GM23248 (cell line): ENCODE measurements at regions not wholly inside any gene's neighbourhood (a gene's known extent, or its start where the extent isn't known, plus 50 kb on each side); places are given as distances from the start of the nearest gene placed in this dataset.

ENCODE experiments used
- DNase-seq: peaks from one replicate; pipeline ENCODE4 v3.0.0-alpha.2; 2015
- H2AFZ ChIP-seq: fragments of 200-600 bp; sonication (generic); 2 replicates; pipeline ENCODE4 v1.6.1; 2016; ENCODE audit warnings: antibody characterized with exemption
- H3F3A ChIP-seq: fragments of 200-600 bp; sonication (generic); 2 replicates; pipeline ENCODE4 v1.6.1; 2016; ENCODE audit warnings: mild to moderate bottlenecking, antibody characterized with exemption, mixed run types; ENCODE audit not compliant: insufficient read depth
- H3K27ac ChIP-seq: fragments of 200-600 bp; sonication (generic); 2 replicates; pipeline ENCODE4 v1.5.1; 2016; ENCODE audit warnings: mild to moderate bottlenecking
- H3K27me3 ChIP-seq: fragments of 200-600 bp; sonication (generic); replicated peaks from 2 replicates; pipeline ENCODE4 v1.6.1; 2016; ENCODE audit warnings: mild to moderate bottlenecking; ENCODE audit not compliant: insufficient read depth
- H3K36me3 ChIP-seq: fragments of 200-600 bp; sonication (generic); 2 replicates; pipeline ENCODE4 v1.6.1; 2016; ENCODE audit warnings: low read depth, mild to moderate bottlenecking
- H3K4me1 ChIP-seq: fragments of 200-600 bp; sonication (generic); 2 replicates; pipeline ENCODE4 v1.6.1; 2016; ENCODE audit warnings: mild to moderate bottlenecking; ENCODE audit not compliant: insufficient read depth
- H3K4me2 ChIP-seq: fragments of 200-600 bp; sonication (generic); one replicate; pipeline ENCODE4 v1.6.1; 2016; ENCODE audit warnings: mild to moderate bottlenecking; ENCODE audit not compliant: unreplicated experiment
- H3K4me3 ChIP-seq: fragments of 200-600 bp; sonication (generic); 2 replicates; pipeline ENCODE4 v1.5.1; 2016; ENCODE audit warnings: mild to moderate bottlenecking
- H3K79me2 ChIP-seq: fragments of 200-600 bp; sonication (generic); 2 replicates; pipeline ENCODE4 v1.6.1; 2016; ENCODE audit warnings: mild to moderate bottlenecking; ENCODE audit not compliant: insufficient read depth
- H3K9ac ChIP-seq: fragments of 200-600 bp; sonication (generic); 2 replicates; pipeline ENCODE4 v1.6.1; 2016; ENCODE audit warnings: mild to moderate bottlenecking
- H3K9me2 ChIP-seq: fragments of 200-600 bp; sonication (generic); 2 replicates; pipeline ENCODE4 v1.6.1; 2016; ENCODE audit warnings: mixed run types, mild to moderate bottlenecking, moderate library complexity; ENCODE audit not compliant: insufficient read depth
- H3K9me3 ChIP-seq: fragments of 200-600 bp; sonication (generic); one replicate; pipeline ENCODE4 v1.6.1; 2017; ENCODE audit warnings: low read depth
- H4K20me1 ChIP-seq: fragments of 200-600 bp; sonication (generic); 2 replicates; pipeline ENCODE4 v1.6.0; 2016; ENCODE audit not compliant: insufficient read depth
- EZH2 ChIP-seq: fragments of 200-600 bp; sonication (generic); IDR thresholded peaks from 2 replicates; pipeline ENCODE4 v1.6.1; 2018; ENCODE audit warnings: antibody characterized with exemption, mild to moderate bottlenecking; ENCODE audit not compliant: insufficient read depth, poor library complexity, severe bottlenecking
- EZH2phosphoT487 ChIP-seq: fragments of 200-600 bp; sonication (generic); IDR thresholded peaks from 2 replicates; pipeline ENCODE4 v1.6.1; 2018; ENCODE audit warnings: antibody characterized with exemption, moderate library complexity, mild to moderate bottlenecking, low read depth; ENCODE audit not compliant: insufficient read depth
- WGBS, 2 experiments: methylation state at CpG; one replicate each; pipeline ENCODE4 v1.1.6; 2015 to 2017; ENCODE audit warnings: low lambda C conversion rate in 2 of 2, low coverage in 1 of 2; ENCODE audit errors: missing lambda C conversion rate in 2 of 2; 5-methylcytosine and 5-hydroxymethylcytosine counted together
- in situ Hi-C: fragments of 300-500 bp; cut with MboI; formaldehyde crosslinking; loops from 2 replicates; pipeline ENCODE4 v1.15.0; 2020

DNA sequence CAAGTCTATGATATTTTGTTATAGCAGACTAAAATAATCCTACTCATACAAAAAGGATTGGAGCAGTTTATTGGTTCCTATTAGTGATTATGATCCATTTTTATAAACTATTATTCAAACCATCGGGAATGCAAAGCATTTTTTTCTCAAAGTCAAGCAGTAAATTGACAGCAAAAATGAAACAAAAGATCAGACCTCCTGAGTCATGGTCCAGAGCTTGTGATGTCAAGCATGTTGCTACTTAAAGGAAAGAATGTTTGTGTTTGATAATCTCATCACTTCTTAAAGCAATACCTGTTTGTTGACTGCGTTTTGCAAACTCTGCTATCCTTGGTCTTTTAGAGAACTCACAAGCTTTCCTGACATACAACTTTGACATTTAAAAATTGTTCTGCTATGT is 204.4 kb downstream of the SAMD5 start:
- Histone ChIP-seq H3K9ac (no peak overlapping the region), H3F3A (no peaks in the 10 kb centered on the region), H3K36me3 (no peaks in the 10 kb centered on the region), H3K27ac (no peak overlapping the region), H4K20me1 (no peaks in the 10 kb centered on the region), H3K79me2 (no peaks in the 10 kb centered on the region), H3K9me3 (no peaks in the 10 kb centered on the region), H3K27me3 (no peaks in the 10 kb centered on the region), H3K4me1 (no peaks in the 10 kb centered on the region), H2AFZ (no peak overlapping the region), H3K4me3 (no peak overlapping the region), H3K9me2 (no peaks in the 10 kb centered on the region), H3K4me2 (no peak overlapping the region)
- TF ChIP-seq EZH2 (no peak), EZH2phosphoT487 (no peak)
- in situ Hi-C loops, result no loop called here
- WGBS, 2 experiments, result 33% methylated on average over 2 of the region's 2 CpGs
- DNase-seq, result no peak

DNA sequence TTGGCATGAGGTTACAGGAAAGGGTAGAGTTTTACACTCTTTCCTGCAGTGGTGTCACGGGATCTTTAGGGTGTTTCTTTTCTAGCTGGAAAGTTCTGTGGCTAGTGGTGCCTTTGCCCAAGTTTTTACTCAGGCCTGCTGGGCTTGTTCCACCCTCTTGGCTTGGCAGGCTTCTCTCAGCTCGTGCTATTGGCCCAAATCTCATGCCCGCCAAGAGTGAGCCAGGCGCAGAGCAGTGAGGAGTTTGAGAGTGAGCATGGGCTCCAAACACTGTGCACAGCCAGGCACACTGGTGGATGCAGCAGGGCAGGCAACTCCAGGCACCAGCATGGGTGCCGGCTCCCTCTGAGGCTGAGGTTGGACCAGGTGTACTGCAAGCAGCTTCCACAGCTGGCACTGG is 206.5 kb downstream of the SAMD5 start:
- Histone ChIP-seq H2AFZ (no peak overlapping the region), H3K79me2 (no peaks in the 10 kb centered on the region), H3F3A (no peaks in the 10 kb centered on the region), H3K9me3 (no peaks in the 10 kb centered on the region), H3K36me3 (no peaks in the 10 kb centered on the region), H3K4me3 (no peak overlapping the region), H3K9ac (no peak overlapping the region), H3K27me3 (no peaks in the 10 kb centered on the region), H4K20me1 (no peaks in the 10 kb centered on the region), H3K9me2 (no peaks in the 10 kb centered on the region), H3K4me1 (no peaks in the 10 kb centered on the region), H3K4me2 (no peak overlapping the region), H3K27ac (no peak overlapping the region)
- TF ChIP-seq EZH2phosphoT487 (no peak), EZH2 (no peak)
- in situ Hi-C loops, result no loop called here
- no peak for DNase-seq
- 8 to 13% methylated on average over 5 of the region's 5 CpGs for WGBS, 2 experiments

DNA sequence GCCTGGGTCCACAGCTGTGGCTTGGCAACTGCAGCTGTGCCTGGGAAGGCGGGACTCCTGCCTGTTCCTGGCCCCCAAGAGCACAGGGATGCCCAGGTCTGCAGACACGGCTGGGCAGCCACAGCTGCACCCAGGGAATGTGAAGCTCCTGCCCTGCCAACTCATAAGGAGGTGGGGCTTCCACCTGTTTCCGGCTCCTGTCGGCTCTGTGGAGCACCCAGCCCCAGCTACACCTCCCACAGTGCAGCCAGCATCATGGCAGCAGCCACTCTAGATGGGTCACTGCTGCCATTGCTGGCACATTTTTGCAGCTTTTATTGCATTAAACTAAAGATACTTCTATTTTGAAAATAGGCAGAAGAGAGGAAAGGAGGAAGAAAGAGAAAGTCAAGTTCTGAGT is 207.9 kb downstream of the SAMD5 start:
- WGBS, 2 experiments, result 15 to 22% methylated on average over 4 of the region's 4 CpGs
- Histone ChIP-seq H3K9me2 (no peaks in the 10 kb centered on the region), H3K9me3 (no peaks in the 10 kb centered on the region)

DNA sequence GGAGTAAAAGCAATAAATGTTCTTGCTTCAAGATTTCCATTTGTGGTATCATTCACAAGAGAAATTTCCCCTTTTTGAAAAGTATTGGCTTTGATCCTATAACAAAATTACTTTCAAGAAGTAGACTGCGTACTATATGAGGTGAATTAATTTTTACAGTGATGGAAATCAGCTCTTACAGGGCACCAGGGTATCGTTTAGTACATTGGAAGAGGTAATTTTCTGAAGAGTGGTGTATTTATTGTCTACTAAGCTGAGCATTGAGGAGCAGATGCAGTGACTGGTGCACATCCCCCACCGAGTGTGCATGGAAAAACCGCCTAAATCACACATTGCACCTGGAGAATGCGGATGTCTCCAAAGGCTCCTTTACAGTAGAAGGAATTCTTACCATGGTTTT is 209.5 kb downstream of the SAMD5 start:
- H3K9ac ChIP-seq, result no peak overlapping the region
- H3K4me3 ChIP-seq, result no peak overlapping the region
- H3K27ac ChIP-seq, result no peak overlapping the region
- no peak for DNase-seq
- H2AFZ ChIP-seq, result no peak overlapping the region
- no peaks in the 10 kb centered on the region for H3K4me1 ChIP-seq
- 14 to 18% methylated on average over 5 of the region's 5 CpGs for WGBS, 2 experiments
- no peaks in the 10 kb centered on the region for H3K79me2 ChIP-seq
- no peaks in the 10 kb centered on the region for H3F3A ChIP-seq
- in situ Hi-C loops, result no loop called here
- H3K9me2 ChIP-seq, result no peaks in the 10 kb centered on the region
- no peaks in the 10 kb centered on the region for H3K36me3 ChIP-seq
- no peak overlapping the region for H3K4me2 ChIP-seq
- H4K20me1 ChIP-seq, result no peaks in the 10 kb centered on the region
- H3K9me3 ChIP-seq, result no peaks in the 10 kb centered on the region
- TF ChIP-seq EZH2 (no peak), EZH2phosphoT487 (no peak)
- H3K27me3 ChIP-seq, result no peaks in the 10 kb centered on the region

More for the DNA sequence above, 207.9 kb downstream of the SAMD5 start:
- DNase-seq, result no peak
- H3K27me3 ChIP-seq, result no peaks in the 10 kb centered on the region
- no peaks in the 10 kb centered on the region for H4K20me1 ChIP-seq
- in situ Hi-C loops, result no loop called here
- H3K36me3 ChIP-seq, result no peaks in the 10 kb centered on the region
- TF ChIP-seq EZH2 (no peak), EZH2phosphoT487 (no peak)
- no peaks in the 10 kb centered on the region for H3K79me2 ChIP-seq
- no peaks in the 10 kb centered on the region for H3F3A ChIP-seq
- H3K4me2 ChIP-seq, result no peak overlapping the region
- no peak overlapping the region for H3K4me3 ChIP-seq
- no peak overlapping the region for H3K27ac ChIP-seq
- H3K4me1 ChIP-seq, result no peaks in the 10 kb centered on the region
- H2AFZ ChIP-seq, result no peak overlapping the region
- no peak overlapping the region for H3K9ac ChIP-seq

DNA sequence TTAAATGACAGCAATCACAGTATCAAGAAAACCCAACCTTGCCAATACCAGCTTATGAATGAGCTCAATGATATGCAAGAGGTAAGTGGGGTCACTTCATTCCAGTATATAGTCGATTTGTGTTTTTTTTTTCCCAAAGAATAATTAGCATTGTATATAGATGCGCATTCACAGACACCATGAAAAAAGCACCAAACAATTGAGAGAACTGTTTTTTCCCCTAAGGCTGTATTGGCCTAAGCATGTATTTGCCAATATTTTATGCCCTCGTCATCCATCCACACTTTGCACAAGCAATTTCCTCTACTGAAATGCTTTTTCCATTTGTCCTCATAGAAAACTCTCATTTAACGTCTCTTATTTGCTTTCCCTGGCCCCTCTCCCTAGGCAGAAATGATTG is 213.7 kb downstream of the SAMD5 start:
- H3K27ac ChIP-seq, result no peak overlapping the region
- H3F3A ChIP-seq, result no peaks in the 10 kb centered on the region
- no peaks in the 10 kb centered on the region for H3K4me1 ChIP-seq
- TF ChIP-seq EZH2, result no peak
- TF ChIP-seq EZH2phosphoT487, result no peak
- WGBS, 2 experiments, result 27 to 29% methylated on average over 4 of the region's 4 CpGs
- no peaks in the 10 kb centered on the region for H3K79me2 ChIP-seq
- no peaks in the 10 kb centered on the region for H3K9me3 ChIP-seq
- no peak overlapping the region for H3K4me3 ChIP-seq
- H3K4me2 ChIP-seq, result no peak overlapping the region
- no peaks in the 10 kb centered on the region for H3K27me3 ChIP-seq
- no peaks in the 10 kb centered on the region for H3K36me3 ChIP-seq
- DNase-seq, result no peak
- H4K20me1 ChIP-seq, result no peaks in the 10 kb centered on the region
- no peaks in the 10 kb centered on the region for H3K9me2 ChIP-seq
- H2AFZ ChIP-seq, result no peak overlapping the region
- in situ Hi-C loops, result no loop called here
- no peak overlapping the region for H3K9ac ChIP-seq
